ENCODE measurements at regions not wholly inside any gene's neighbourhood (a gene's known extent, or its start where the extent isn't known, plus 50 kb on each side); places are given as distances from the start of the nearest gene placed in this dataset.

- no peak for DNase-seq (ENCODE audit: low read depth in 2 of 2)
Observed at GRCh38 chr14:100673807-100674154, 52.9 kb upstream of the DLK1 start.

DNA sequence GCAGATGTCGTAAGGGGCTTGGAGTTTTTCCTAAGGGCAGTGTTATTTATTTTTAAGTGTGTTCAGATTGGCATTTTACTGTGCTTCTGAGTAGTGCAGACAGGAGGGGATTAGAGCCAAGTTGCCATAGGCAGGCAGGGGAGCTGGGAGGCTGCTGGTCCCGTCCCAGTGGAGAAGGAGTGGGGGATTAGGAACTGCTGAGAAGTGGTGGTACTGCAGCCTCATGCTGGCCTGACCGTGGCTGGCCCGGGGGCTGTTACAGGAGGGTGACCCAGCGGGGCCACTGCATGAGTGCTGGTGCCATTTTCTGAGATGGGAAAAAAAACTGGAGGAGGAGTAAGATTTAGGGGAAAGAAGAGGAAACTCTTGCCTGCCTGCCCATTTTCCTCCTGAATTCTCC, 52.3 kb upstream of the DLK1 start:
- no peak for DNase-seq (ENCODE audit: low read depth in 2 of 2)

GRCh38 chr14:100674897-100675619, 51.6 kb upstream of the DLK1 start:
- DNase-seq (ENCODE audit: low read depth in 2 of 2) = no peak

- DNase-seq (ENCODE audit: low read depth in 2 of 2) = no peak
Observed at GRCh38 chr14:100675699-100676684, 50.7 kb upstream of the DLK1 start.

Measured in stimulated activated CD4-positive, alpha-beta T cell treated with anti-CD3 and anti-CD28 coated beads, Interleukin-12 subunit alpha, Interleukin-12 subunit beta, amount 100 ng/mL, for 24 hours (primary cell).